Ovary (tissue), 7 donors: ENCODE measurements at regions not wholly inside any gene's neighbourhood (a gene's known extent, or its start where the extent isn't known, plus 50 kb on each side); places are given as distances from the start of the nearest gene placed in this dataset.

Source experiments
- DNase-seq, 5 donors: peaks; one replicate each; pipeline ENCODE4 v3.0.0-alpha.2; 2019 to 2020
- H3K27ac ChIP-seq, 2 donors: fragments of 200-600 bp; one replicate each; pipeline versions ENCODE4 v1.5.1 to v1.8.0; 2019 to 2022
- H3K27me3 ChIP-seq: fragments of 200-600 bp; one replicate; pipeline ENCODE4 v1.8.0; 2022
- H3K36me3 ChIP-seq: fragments of 200-600 bp; sonication (generic); one replicate; pipeline ENCODE4 v1.5.1; 2019
- H3K4me1 ChIP-seq: one replicate; pipeline ENCODE4 v1.8.1; 2013; ENCODE audit warnings: mild to moderate bottlenecking, moderate library complexity; ENCODE audit not compliant: insufficient read depth
- H3K4me3 ChIP-seq: fragments of 200-600 bp; sonication (generic); one replicate; pipeline ENCODE4 v1.5.1; 2017
- H3K9me3 ChIP-seq, 2 donors: fragments of 200-600 bp in 1 of 2; sonication (generic) in 1 of 2; one replicate each; pipeline versions ENCODE4 v1.5.1 to v1.8.1; 2013 to 2019; ENCODE audit warnings: mild to moderate bottlenecking in 1 of 2, moderate library complexity in 1 of 2
- EP300 ChIP-seq: sonication (generic); formaldehyde crosslinking; IDR thresholded peaks from one replicate; pipeline ENCODE4 v1.6.1; 2017; ENCODE audit warnings: antibody characterized with exemption
- POLR2A ChIP-seq: fragments of 450-650 bp; IDR thresholded peaks from one replicate; pipeline ENCODE4 v1.6.1; 2017; ENCODE audit warnings: antibody characterized with exemption, mild to moderate bottlenecking, moderate library complexity
- WGBS, 3 donors: extraction: QIAGEN DNeasy Blood & Tissue Kit in 1 of 3; methylation state at CpG; one replicate each; pipeline versions ENCODE4 v1.1.5 to v1.1.7; 2013 to 2017; 5-methylcytosine and 5-hydroxymethylcytosine counted together
- intact Hi-C, 4 donors: fragments of 100-400 bp; cut with DNase I; formaldehyde crosslinking; loops; one replicate each; pipeline versions ENCODE4 v1.11.0 to v1.15.1; 2022 to 2023
- TF ChIP-seq, protein P1 (sequence below), 3 donors: fragments of 450-650 bp in 2 of 3; fragments of 200-600 bp in 1 of 3; IDR thresholded peaks; one replicate each; pipeline versions ENCODE4 v1.5.1 to v1.8.0; 2016 to 2022; ENCODE audit warnings: antibody characterized with exemption in 3 of 3, mild to moderate bottlenecking in 1 of 3
- donor health status: DM: no; HTN: no; CAD: no; lungs with moderate emphysema.
- donor health status: DM: no; HTN: no; CAD: no.
- donor health status: Bipolar disorder and iron deficiency.
- donor health status: DM: no; HTN: no; CAD: no.
- donor health status: DM: yes; HTN: yes; CAD: no.

DNA sequence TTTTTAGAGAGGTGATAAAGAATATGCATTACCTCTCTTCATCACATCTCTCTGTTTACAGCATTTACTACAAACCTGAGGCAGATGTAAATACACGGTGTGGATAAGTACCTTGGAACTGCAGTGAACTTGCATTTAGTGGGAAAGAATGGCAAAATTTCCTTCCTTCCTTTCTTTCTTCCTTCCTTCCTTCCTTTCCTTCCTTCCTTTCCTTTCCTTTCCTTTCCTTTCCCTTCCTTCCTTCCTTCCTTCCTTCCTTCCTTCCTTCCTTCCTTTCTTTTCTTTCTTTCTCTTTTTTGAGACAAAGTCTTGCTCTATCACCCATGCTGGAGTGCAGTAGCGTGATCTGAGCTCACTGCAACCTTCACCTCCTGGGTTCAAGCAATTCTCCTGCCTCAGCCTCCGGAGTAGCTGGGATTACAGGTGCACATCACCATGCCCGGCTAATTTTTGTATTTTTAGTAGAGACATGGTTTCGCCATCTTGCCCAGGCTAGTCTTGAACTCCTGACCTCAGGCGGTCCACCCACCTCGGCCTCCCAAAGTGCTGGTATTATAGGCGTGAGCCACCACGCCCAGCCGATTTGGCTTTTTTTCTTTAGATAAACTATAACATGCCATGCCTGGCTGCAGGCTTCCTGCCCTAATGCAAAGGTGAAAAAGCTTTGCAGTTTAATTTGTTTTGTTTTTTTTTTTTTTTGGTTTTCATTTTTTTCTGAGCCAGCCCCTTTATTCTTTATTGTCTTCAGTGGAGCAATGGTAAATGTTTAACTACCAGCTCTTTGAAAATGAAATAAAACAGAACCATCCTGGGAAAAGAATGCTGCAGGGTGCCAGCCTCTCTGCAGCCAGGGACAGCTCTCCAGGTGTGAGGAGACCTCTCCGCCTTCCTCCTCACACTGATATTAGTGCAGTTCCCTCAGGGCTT, 64.2 kb upstream of the NEDD9 start:
- H3K9me3 ChIP-seq = peaks cover 0 to 4% of the 10 kb centered on the region in 2 donors
- H3K36me3 ChIP-seq = no peaks in the 10 kb centered on the region
- WGBS, 3 donors = 93 to 94% (median 94%) methylated on average over 11 of the region's 11 CpGs
- intact Hi-C loops = no loop called here
- TF ChIP-seq EP300 (no peak), POLR2A (no peak)
- TF ChIP-seq, protein P1, sequence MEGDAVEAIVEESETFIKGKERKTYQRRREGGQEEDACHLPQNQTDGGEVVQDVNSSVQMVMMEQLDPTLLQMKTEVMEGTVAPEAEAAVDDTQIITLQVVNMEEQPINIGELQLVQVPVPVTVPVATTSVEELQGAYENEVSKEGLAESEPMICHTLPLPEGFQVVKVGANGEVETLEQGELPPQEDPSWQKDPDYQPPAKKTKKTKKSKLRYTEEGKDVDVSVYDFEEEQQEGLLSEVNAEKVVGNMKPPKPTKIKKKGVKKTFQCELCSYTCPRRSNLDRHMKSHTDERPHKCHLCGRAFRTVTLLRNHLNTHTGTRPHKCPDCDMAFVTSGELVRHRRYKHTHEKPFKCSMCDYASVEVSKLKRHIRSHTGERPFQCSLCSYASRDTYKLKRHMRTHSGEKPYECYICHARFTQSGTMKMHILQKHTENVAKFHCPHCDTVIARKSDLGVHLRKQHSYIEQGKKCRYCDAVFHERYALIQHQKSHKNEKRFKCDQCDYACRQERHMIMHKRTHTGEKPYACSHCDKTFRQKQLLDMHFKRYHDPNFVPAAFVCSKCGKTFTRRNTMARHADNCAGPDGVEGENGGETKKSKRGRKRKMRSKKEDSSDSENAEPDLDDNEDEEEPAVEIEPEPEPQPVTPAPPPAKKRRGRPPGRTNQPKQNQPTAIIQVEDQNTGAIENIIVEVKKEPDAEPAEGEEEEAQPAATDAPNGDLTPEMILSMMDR (IDR thresholded peaks at IDR 0.05) = no peak
- H3K27ac ChIP-seq = no peak overlapping the region
- no peaks in the 10 kb centered on the region for H3K27me3 ChIP-seq
- DNase-seq = no peak
- H3K4me1 ChIP-seq = peaks cover 4% of the 10 kb centered on the region
- H3K4me3 ChIP-seq = no peak overlapping the region

DNA sequence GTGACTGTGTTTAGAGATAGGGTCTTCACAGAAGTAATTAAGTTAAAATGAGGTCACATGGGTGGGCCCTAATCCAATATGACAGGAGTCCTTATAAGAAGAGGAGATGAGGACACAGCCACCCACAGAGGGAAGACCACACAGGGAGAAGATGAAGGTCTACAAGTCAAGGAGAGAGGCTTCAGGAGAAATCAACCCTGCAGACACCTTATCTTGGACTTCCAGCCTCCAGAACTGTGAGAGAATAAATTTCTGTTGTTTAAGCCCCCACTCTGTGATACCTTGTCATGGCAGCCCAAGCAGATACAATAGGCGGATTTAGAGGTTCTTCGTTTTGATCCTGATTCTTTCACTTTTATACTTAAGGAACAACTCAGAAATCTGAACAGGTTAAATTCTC, 63.5 kb upstream of the NEDD9 start:
- H3K27ac ChIP-seq = no peak overlapping the region
- intact Hi-C loops = no loop called here
- no peak overlapping the region for H3K4me3 ChIP-seq
- 96 to 99% (median 96%) methylated on average over 2 of the region's 2 CpGs for WGBS, 3 donors
- peaks cover 0 to 4% of the 10 kb centered on the region in 2 donors for H3K9me3 ChIP-seq
- DNase-seq = no peak
- TF ChIP-seq, protein P1 (IDR thresholded peaks at IDR 0.05) = no peak
- TF ChIP-seq POLR2A = no peak
- TF ChIP-seq EP300 = no peak
- peaks cover 4% of the 10 kb centered on the region for H3K4me1 ChIP-seq
- H3K36me3 ChIP-seq = no peaks in the 10 kb centered on the region
- H3K27me3 ChIP-seq = no peaks in the 10 kb centered on the region

- WGBS, 3 donors = 87 to 99% (median 95%) methylated on average over 3 of the region's 3 CpGs
- intact Hi-C loops = no loop called here
- no peak for DNase-seq
- Histone ChIP-seq H3K27ac (no peak overlapping the region), H3K36me3 (no peaks in the 10 kb centered on the region), H3K27me3 (no peaks in the 10 kb centered on the region), H3K4me3 (no peak overlapping the region), H3K4me1 (peaks cover 4% of the 10 kb centered on the region), H3K9me3 (peaks cover 0 to 4% of the 10 kb centered on the region in 2 donors)
- TF ChIP-seq EP300 (no peak), POLR2A (no peak)
- TF ChIP-seq, protein P1 (IDR thresholded peaks at IDR 0.05) = no peak
Observed at GRCh38 chr6:11294228-11294627, 61.8 kb upstream of the NEDD9 start.

GRCh38 chr6:11292594-11293236, 60.2 kb upstream of the NEDD9 start:
- no peak for DNase-seq
- intact Hi-C loops = no loop called here
- no peaks in the 10 kb centered on the region for H3K27me3 ChIP-seq
- TF ChIP-seq EP300 = no peak
- TF ChIP-seq POLR2A = no peak
- TF ChIP-seq, protein P1 (IDR thresholded peaks at IDR 0.05) = no peak
- no peak overlapping the region for H3K4me3 ChIP-seq
- H3K9me3 ChIP-seq = peaks cover 0 to 4% of the 10 kb centered on the region in 2 donors
- no peaks in the 10 kb centered on the region for H3K4me1 ChIP-seq
- H3K36me3 ChIP-seq = no peaks in the 10 kb centered on the region
- H3K27ac ChIP-seq = no peak overlapping the region
